Kidney epithelial cell (primary cell): ENCODE measurements at regions not wholly inside any gene's neighbourhood (a gene's known extent, or its start where the extent isn't known, plus 50 kb on each side); places are given as distances from the start of the nearest gene placed in this dataset.

ENCODE experiments used
- DNase-seq: peaks from one replicate; pipeline ENCODE4 v3.0.0-alpha.2; 2010; ENCODE audit warnings: low read depth
- H3K27me3 ChIP-seq: 2 replicates; pipeline ENCODE4 v1.6.0; 2011; ENCODE audit warnings: low read length; ENCODE audit not compliant: control insufficient read depth, insufficient read depth
- H3K36me3 ChIP-seq: 2 replicates; pipeline ENCODE4 v1.5.1; 2011; ENCODE audit warnings: low read length; ENCODE audit not compliant: control insufficient read depth, insufficient read depth
- H3K4me3 ChIP-seq: 2 replicates; pipeline ENCODE4 v1.5.1; 2011; ENCODE audit warnings: low read depth, mild to moderate bottlenecking, control low read depth, low read length
- TF ChIP-seq, protein P1 (sequence below): IDR thresholded peaks from 2 replicates; pipeline ENCODE4 v1.5.1; 2011; ENCODE audit warnings: mild to moderate bottlenecking, moderate library complexity, low read length, control low read depth, inconsistent platforms; ENCODE audit not compliant: insufficient read depth, poor library complexity, severe bottlenecking

DNA sequence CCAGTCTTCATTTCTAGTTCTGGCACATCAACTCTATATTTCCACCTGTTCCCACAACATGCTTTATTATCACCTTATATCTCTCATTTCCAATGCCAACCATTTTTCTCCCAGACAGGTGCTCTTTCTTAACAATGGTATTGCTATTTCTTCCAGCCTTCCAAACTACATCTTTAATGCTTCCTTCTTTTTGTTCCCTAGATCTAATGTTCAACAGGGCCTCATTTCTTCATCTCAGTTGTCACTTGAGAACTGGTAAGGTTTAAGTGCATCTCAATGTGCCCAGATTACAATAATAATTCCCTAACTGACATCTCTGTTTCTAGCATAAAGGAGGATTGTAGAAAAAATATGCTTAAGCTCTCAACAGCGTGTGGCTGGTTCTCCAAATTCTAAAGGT, 272.6 kb downstream of the COX7C start:
- H3K36me3 ChIP-seq, result no peaks in the 10 kb centered on the region
- no peak for DNase-seq
- no peaks in the 10 kb centered on the region for H3K27me3 ChIP-seq
- H3K4me3 ChIP-seq, result no peak overlapping the region
- TF ChIP-seq, protein P1, sequence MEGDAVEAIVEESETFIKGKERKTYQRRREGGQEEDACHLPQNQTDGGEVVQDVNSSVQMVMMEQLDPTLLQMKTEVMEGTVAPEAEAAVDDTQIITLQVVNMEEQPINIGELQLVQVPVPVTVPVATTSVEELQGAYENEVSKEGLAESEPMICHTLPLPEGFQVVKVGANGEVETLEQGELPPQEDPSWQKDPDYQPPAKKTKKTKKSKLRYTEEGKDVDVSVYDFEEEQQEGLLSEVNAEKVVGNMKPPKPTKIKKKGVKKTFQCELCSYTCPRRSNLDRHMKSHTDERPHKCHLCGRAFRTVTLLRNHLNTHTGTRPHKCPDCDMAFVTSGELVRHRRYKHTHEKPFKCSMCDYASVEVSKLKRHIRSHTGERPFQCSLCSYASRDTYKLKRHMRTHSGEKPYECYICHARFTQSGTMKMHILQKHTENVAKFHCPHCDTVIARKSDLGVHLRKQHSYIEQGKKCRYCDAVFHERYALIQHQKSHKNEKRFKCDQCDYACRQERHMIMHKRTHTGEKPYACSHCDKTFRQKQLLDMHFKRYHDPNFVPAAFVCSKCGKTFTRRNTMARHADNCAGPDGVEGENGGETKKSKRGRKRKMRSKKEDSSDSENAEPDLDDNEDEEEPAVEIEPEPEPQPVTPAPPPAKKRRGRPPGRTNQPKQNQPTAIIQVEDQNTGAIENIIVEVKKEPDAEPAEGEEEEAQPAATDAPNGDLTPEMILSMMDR, result no peak

DNA sequence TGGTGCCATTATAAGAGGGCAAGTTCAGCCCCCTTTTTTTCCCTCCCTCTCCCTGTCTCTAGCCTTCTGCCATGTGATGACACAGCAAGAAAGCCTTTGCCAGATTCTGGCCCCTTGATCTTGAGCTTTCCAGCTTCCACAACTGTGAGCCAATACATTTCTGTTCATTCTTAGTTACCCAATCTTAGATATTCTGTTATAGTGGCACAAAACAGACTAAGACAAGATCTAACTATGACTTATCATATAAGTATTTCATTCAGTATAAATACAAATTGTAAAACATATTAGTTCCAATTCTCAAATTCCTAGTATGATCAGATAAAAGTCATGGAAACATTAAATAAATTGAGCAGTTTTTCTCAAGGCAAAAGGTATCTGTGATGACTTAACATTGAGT, 276.3 kb downstream of the COX7C start:
- Histone ChIP-seq H3K36me3 (no peaks in the 10 kb centered on the region), H3K4me3 (no peak overlapping the region), H3K27me3 (no peaks in the 10 kb centered on the region)
- TF ChIP-seq, protein P1, result no peak
- no peak for DNase-seq

DNA sequence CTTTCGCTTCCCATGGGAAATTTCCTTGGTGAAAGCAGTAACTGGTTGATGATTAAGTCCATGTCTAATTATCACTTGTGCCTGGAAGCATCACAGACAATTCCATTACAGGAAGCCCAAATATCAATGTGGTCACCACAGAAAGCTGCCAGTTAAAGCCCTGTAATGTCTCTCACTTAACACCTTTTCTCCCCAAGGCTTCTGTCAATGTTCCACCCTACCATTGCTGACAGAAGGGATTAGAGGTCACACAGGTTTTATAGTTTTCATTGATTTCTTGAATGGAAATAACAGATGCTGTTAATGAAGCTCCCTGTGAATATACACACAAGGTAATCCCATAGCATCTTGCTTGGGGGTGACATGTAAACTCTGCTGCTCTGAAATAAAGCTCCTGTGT, 279.2 kb downstream of the COX7C start:
- Histone ChIP-seq H3K4me3 (no peak overlapping the region), H3K36me3 (no peaks in the 10 kb centered on the region), H3K27me3 (no peaks in the 10 kb centered on the region)
- no peak for DNase-seq
- TF ChIP-seq, protein P1, result no peak

DNA sequence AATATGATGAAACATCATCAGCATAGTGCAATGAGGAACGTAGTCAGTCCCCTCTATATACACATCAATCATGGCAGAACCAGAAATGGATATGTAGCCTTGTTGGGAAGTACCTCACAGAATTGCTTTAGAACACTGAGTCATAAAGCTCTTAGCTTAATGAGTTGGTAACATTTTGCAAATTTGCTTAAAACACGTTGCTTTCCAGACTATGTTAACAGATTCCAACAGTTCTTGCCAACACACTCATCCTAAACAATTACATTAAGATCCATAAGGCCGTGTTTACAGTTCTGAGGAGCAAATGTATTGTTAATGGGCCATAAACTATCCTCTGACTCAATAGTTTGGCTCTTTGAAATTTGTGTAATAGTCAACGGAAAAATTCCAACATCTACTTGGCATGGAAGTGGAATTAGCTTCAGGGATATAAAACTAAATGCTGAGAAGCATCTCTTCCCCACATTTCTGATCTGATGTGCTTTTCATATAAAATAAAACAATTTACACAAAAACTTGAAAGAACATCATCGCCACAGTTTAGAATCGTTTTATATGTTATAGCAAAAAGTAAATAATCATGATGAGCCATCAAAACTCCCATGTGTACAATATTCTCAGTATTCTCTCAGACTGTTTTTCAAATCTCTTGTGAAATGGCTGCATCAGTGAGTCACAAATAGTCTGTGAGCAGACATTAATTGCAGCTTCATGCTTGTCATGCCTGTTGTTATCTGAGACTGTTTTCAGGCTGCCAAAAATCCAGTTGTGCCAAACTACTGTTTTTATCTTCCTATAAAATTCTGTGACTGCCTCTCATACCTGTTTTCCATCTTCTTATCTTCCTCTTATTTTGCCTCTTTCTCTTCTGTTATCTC, 291.9 kb downstream of the COX7C start:
- no peaks in the 10 kb centered on the region for H3K36me3 ChIP-seq
- H3K4me3 ChIP-seq, result no peak overlapping the region
- TF ChIP-seq, protein P1, result no peak
- H3K27me3 ChIP-seq, result no peaks in the 10 kb centered on the region
- no peak for DNase-seq

DNA sequence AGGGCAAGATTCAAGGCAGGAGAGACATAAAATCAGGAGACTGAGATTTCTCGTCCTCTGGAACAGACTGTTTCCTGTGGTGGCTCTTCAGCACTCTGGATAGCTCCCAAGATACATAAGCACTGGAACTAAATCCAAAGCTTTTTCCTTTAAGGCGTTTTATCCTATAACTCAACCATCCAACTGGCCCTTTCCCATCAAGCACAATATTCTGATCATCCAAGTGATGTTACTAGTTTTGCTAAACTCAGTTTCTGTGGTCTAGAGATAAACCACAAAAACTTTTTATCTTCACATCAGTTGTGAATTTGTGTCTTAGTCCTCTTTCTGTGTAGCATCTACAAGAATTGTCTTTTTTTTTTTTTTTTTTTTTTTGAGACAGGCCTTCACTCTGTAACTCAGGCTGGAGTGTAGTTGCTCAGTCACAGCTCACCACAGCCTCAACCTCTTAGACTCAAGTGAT, 299.4 kb downstream of the COX7C start:
- H3K27me3 ChIP-seq, result no peaks in the 10 kb centered on the region
- TF ChIP-seq, protein P1, result no peak
- no peaks in the 10 kb centered on the region for H3K36me3 ChIP-seq
- H3K4me3 ChIP-seq, result no peak overlapping the region
- peak; percentile 7 for DNase-seq

DNA sequence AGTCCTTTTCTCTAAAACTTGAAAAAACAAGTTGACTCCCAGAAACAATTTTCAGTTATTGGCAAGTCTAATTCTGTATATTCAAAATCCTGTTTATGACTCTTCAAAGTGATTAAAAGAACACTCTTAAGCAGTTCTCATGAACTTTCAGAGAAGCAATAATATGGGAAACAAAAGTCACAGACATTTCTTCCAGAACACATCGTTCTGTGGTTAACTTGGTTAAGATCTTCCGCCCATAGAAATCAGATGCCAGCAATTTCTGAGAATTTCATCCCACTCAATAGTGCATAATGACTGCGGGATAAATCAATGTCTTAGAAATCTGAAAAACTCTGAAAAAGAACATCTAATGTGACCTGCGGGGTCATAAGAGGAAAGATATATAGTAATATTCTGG, 300.5 kb downstream of the COX7C start:
- Histone ChIP-seq H3K36me3 (no peaks in the 10 kb centered on the region), H3K4me3 (no peak overlapping the region), H3K27me3 (no peaks in the 10 kb centered on the region)
- TF ChIP-seq, protein P1, result no peak
- no peak for DNase-seq
